Endothelial cell (in vitro differentiated cells): ENCODE measurements at regions not wholly inside any gene's neighbourhood (a gene's known extent, or its start where the extent isn't known, plus 50 kb on each side); places are given as distances from the start of the nearest gene placed in this dataset.

Source experiments
- DNase-seq: peaks from one replicate; pipeline ENCODE4 v3.0.0; 2021; ENCODE audit warnings: low spot score
- H3K27ac Mint-ChIP-seq: one replicate; pipeline ENCODE4 v1.8.0; 2021; ENCODE audit warnings: mixed read lengths, inconsistent platforms; ENCODE audit not compliant: unreplicated experiment
- H3K27me3 Mint-ChIP-seq: one replicate; pipeline ENCODE4 v1.8.0; 2021; ENCODE audit warnings: mild to moderate bottlenecking, moderate library complexity, mixed read lengths, inconsistent platforms; ENCODE audit not compliant: unreplicated experiment
- H3K36me3 Mint-ChIP-seq: one replicate; pipeline ENCODE4 v1.8.0; 2021; ENCODE audit warnings: mild to moderate bottlenecking, low read depth, mixed read lengths, inconsistent platforms; ENCODE audit not compliant: unreplicated experiment
- H3K4me1 Mint-ChIP-seq: one replicate; pipeline ENCODE4 v1.8.0; 2021; ENCODE audit warnings: mild to moderate bottlenecking, mixed read lengths, inconsistent platforms; ENCODE audit not compliant: unreplicated experiment
- H3K4me3 Mint-ChIP-seq: one replicate; pipeline ENCODE4 v1.8.0; 2021; ENCODE audit warnings: mild to moderate bottlenecking, mixed read lengths, inconsistent platforms; ENCODE audit not compliant: unreplicated experiment
- H3K9me3 Mint-ChIP-seq: one replicate; pipeline ENCODE4 v1.8.0; 2021; ENCODE audit warnings: mixed read lengths, inconsistent platforms; ENCODE audit not compliant: unreplicated experiment
- CTCF ChIP-seq: fragments of 200-600 bp; sonication (generic); IDR thresholded peaks from one replicate; pipeline ENCODE4 v1.5.0; 2021; ENCODE audit warnings: antibody characterized with exemption; ENCODE audit not compliant: unreplicated experiment

- no peaks in the 10 kb centered on the region for H3K4me1 Mint-ChIP-seq
- DNase-seq = no peak
- H3K36me3 Mint-ChIP-seq = no peaks in the 10 kb centered on the region
- H3K9me3 Mint-ChIP-seq = no peaks in the 10 kb centered on the region
- no peak overlapping the region for H3K27ac Mint-ChIP-seq
- no peak overlapping the region for H3K4me3 Mint-ChIP-seq
- no peak for TF ChIP-seq CTCF
- H3K27me3 Mint-ChIP-seq = no peaks in the 10 kb centered on the region
These were observed 170.1 kb upstream of the S1PR3 start for GRCh38 chr9:88821033-88821745.

- no peak for TF ChIP-seq CTCF
These were observed 169.5 kb upstream of the S1PR3 start for GRCh38 chr9:88821746-88822106.

GRCh38 chr9:88824711-88825110 lies 166.6 kb upstream of the S1PR3 start:
- TF ChIP-seq CTCF = no peak
- Mint-ChIP-seq H3K27me3 (peaks cover 1% of the 10 kb centered on the region), H3K27ac (no peak overlapping the region), H3K4me3 (no peak overlapping the region), H3K4me1 (no peaks in the 10 kb centered on the region), H3K36me3 (no peaks in the 10 kb centered on the region), H3K9me3 (no peaks in the 10 kb centered on the region)
- no peak for DNase-seq

More at GRCh38 chr9:88821746-88822106, 169.5 kb upstream of the S1PR3 start:
- Mint-ChIP-seq H3K9me3 (no peaks in the 10 kb centered on the region), H3K27ac (no peak overlapping the region), H3K36me3 (no peaks in the 10 kb centered on the region), H3K4me1 (no peaks in the 10 kb centered on the region), H3K27me3 (no peaks in the 10 kb centered on the region), H3K4me3 (no peak overlapping the region)
- no peak for DNase-seq

GRCh38 chr9:88826181-88826580 lies 165.1 kb upstream of the S1PR3 start:
- Mint-ChIP-seq H3K4me3 (no peak overlapping the region), H3K36me3 (no peaks in the 10 kb centered on the region), H3K27me3 (peaks cover 1% of the 10 kb centered on the region), H3K27ac (no peak overlapping the region), H3K9me3 (no peaks in the 10 kb centered on the region), H3K4me1 (no peaks in the 10 kb centered on the region)
- TF ChIP-seq CTCF = no peak
- DNase-seq = no peak

- Mint-ChIP-seq H3K9me3 (no peaks in the 10 kb centered on the region), H3K27me3 (peaks cover 1% of the 10 kb centered on the region), H3K27ac (no peak overlapping the region), H3K36me3 (no peaks in the 10 kb centered on the region), H3K4me3 (no peak overlapping the region), H3K4me1 (peaks cover under 1% of the 10 kb centered on the region)
- DNase-seq = no peak
- no peak for TF ChIP-seq CTCF
These were observed 164.5 kb upstream of the S1PR3 start for GRCh38 chr9:88826771-88827181.
